ENCODE measurements at regions not wholly inside any gene's neighbourhood (a gene's known extent, or its start where the extent isn't known, plus 50 kb on each side); places are given as distances from the start of the nearest gene placed in this dataset.
"Not testable (repeated sequence)": the region's sequence is repeated elsewhere in the genome, so short reads cannot be mapped to it uniquely, and the experiment has no call there.

DNA sequence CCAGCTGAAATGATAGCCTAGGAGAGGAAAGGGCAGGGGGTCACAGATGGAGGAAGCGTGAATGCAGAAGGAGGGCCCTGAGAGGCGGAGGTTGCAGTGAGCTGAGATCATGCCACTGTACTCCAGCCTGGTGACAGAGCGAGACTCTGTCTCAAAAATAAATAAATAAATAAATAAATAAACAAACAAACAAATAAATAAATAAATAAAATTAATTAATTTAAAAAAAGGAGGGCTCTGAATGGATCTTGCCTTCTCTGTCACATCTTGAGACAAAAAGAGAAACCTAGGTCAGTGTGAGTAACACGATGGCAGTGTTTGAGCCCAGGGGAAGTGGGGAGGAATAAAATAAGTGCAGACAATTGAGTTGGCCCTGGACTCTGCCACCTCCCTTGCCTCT lies 182.3 kb upstream of the DAAM1 start:
- DNase-seq (ENCODE audit: low read depth) = not testable (repeated sequence)

DNA sequence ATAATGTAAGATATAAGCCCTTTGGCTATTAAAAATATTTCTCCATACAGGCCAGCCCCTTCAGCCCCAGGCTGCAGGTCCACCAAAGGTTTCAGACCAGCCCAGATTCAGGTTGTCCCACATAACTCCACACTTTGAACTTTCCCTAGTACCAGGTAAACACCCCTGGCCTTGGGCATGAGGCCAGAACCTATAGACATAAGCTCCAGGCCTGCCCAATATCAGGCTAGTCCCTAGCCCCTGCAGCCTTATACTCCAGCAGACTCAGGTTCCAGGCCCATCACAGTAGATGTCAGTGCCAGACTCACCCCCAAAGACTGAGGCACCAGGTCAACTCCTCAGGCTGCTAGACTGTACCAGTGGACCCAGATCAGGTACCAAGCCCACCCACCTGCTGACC lies 178.5 kb upstream of the DAAM1 start:
- DNase-seq (ENCODE audit: low read depth) = no peak

DNA sequence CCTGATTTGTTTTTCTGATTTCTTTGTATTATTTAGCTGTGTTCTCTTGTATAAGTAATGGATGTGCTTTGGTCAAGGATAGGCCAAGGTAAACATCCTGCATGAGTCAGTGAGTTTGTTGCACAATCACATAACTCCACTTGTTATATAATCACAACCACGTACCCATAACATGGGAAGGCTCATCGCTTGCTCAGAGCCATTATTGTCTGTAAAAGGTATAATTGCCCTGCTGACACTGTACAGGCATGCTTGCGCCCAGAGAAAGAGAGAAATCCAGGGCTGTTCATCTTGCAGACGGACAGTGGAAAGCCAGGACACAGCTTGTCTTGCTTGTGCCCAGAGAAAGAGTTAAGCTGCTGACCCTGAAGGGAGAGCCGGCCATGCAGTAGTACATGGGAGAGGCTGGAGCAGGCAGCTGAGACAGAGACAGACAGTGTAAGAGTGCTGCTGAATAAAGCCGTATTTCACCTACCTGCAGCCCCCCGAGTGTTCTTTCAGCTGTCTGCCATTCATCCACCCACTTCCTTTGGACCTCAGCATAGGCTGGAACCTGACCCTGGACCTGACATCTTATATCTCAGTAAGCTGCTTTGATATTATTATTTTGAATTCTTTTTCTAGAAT lies 174.7 kb upstream of the DAAM1 start:
- DNase-seq (ENCODE audit: low read depth) = peak; percentile 58

DNA sequence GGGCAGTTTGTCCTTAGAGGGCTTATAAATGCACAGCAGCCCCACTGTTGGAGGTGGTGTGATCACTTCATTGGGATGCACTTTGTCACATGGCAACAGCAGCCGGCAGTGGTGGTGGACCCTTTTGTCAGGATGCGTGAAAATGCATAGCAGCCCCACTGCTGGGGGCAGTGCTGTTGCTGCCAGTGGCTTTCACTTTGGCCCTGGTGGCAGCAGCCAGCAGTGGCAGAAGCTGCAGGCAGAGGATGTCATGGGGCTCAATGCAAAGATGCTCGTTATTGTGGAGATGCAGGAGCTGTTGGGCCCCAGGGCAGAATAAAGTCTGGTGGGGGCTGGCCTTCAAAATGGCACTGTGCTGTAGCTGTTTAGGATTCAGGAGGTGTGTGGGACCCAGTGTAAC lies 173.0 kb upstream of the DAAM1 start:
- no peak for DNase-seq (ENCODE audit: low read depth)

DNA sequence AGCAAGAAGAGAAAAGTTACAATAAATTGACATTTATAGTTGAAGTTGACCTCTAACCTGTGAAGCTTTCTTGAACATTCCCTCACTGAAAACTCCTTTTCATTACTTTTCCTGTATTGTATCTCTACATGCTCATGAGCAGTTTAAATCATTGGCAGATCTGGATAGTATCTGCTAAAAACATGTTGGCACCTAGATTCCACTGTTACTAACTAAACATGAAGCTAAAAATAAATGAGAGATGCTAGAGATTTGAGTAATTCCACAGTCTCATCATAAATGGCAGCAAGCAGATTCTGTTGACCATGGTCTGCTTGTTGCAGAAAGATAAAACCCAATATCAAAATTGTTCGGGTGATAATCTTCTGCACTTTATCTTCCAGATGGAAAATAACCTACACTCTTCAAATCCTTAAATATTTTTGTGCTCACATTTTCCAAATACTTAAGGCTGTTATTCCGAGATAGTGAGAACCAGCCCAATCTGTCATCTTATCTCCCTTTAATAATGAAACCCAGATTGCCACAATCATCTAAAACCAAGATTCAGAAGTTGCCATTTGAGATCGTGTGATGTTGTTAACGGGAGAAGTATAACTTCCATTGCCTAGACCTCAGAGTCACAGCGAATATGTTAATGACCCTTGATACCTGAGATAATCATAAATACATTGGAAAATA lies 171.0 kb upstream of the DAAM1 start:
- DNase-seq (ENCODE audit: low read depth) = peak; percentile 56

DNA sequence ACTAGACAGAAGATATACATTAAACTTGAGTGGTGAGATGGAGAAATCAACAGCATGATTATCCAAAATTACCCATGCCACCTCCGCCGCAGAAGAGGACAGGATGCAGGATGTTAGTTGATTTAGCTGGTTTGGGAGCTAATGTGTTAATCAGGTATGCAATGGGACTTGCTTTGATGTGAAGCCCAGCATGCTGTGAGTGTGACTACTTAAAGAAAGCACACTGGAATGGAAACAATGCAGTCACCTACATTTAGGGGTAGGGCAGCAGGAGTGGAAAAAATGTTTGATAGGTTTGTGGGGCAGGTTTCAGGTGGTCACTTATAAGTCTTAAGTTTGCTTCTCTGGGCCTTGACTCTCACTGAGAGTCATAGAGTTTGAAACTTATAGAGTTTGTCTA lies 170.0 kb upstream of the DAAM1 start:
- no peak for DNase-seq (ENCODE audit: low read depth)

DNA sequence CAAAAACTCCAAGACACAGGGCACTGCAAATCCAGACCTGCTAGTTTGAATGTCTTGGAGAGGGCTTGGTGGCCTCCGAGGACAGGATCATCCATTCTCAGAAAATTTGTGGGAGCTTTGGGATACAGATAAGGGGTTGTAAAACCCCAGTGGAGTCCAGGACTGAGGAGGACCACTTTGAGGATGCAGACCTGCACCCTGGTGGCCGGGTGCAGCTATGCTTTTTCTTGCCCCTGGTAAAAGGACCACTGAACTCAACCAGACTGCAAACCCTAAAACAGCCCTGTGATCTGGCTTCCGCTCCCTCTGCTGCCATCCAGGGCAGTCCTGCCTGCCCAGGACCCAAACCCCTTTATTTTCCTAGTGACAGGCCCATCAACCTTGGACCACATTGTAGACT lies 169.5 kb upstream of the DAAM1 start:
- peak; percentile 5 for DNase-seq (ENCODE audit: low read depth)

DNA sequence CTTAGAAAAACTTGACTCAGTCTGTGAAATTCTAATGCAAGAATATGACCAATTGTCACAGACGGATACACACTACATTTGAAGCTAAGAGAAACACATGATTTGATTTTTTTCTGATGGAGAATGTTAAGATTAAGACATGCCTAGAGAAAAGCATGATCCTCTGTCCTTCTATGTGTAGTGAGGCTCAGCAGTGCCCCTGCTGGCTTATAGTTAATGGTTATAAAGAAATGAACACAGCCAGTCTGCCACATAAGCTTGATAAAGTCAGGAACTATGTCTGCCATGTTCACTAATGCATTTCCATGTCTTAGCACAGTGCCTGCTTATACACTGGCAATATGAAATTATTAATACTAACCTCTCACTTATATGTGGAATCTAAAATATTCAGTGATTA lies 168.1 kb upstream of the DAAM1 start:
- DNase-seq (ENCODE audit: low read depth) = peak; percentile 45

DNA sequence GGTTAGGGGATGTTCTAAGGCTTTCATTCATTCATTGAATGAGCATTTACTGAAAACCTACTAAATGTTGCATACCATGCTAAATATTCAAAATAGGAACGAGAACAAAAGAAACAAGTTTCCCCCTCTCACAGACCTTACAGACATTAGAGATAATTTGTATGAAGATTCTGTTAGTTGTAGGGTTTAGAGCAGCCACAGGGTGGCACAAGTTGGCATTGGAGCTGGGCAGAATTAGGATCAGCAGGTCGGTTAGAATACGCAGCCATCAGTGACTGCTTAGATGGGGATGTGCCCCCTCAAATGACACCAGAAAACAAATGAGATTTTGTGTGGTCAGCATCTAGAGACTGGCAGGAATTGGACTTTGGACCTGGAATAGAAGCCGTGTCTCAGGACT lies 166.3 kb upstream of the DAAM1 start:
- peak; percentile 5 for DNase-seq (ENCODE audit: low read depth)

DNA sequence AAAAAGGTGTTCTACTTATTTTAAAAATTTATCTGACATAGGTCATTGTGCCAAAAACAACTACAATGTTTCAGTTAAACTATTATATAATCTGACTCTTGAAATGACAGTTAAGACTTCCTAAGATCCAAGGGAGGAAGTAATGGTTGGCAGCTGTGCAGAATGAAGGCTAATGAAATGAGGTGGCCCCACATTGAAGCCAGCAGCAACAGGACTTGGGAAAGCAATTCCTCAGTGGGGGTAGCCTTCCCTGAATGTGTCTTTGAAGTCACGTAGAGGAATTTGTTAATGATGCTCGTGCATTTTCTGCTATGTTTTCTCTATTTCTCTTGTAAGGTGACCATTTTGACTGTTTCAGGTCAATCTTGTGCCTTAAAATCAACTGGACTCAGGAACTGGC lies 162.4 kb upstream of the DAAM1 start:
- DNase-seq (ENCODE audit: low read depth) = no peak

DNA sequence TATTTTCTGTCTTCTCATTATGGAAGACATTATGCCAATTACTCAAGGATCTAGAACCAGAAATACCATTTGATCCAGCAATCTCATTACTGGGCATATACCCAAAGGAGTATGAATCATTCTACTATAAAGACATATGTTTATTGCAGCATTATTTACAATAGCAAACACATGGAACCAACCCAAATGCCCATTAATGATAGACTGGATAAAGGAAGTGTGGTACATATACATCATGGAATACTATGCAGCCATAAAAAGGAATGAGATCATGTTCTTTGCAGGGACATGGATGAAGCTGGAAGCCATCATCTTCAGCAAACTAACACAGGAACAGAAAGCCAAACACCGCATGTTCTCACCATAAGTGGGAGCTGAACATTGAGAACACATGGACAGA lies 161.8 kb upstream of the DAAM1 start:
- not testable (repeated sequence) for DNase-seq (ENCODE audit: low read depth)

DNA sequence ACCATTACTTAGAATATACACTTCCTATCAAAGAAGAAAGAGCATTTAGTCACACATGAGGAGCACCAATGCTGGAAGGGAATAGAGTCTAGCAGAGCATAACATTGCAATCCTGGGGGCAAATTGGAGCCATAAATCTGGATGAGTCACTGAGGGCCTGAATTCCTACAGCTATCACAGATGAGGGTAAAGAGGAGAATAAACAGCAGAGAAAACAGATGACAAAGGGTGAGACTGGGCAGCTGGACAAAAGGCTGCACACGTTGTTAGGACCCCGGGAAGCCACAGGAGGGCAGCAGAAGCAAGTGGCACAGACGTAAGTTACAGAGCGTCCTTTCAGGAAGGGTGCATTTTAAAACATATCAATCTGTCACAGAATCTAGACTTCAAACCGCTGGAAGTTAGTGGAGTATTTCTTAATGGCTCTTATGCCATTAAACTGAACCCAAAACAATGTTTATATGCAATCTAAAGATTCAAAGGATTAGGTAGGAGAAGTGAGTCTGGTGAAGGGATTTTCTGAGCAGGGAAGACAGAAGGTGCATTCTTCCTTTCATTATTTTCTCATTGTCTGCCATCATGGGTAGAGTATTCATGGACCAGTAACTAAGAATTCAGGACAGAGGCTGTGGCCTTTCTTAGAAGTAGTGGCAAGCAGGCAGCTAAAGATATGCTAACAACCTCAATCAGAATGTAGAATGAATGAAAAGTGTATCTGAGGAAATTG lies 159.8 kb upstream of the DAAM1 start:
- DNase-seq (ENCODE audit: low read depth) = peak; percentile 95

DNA sequence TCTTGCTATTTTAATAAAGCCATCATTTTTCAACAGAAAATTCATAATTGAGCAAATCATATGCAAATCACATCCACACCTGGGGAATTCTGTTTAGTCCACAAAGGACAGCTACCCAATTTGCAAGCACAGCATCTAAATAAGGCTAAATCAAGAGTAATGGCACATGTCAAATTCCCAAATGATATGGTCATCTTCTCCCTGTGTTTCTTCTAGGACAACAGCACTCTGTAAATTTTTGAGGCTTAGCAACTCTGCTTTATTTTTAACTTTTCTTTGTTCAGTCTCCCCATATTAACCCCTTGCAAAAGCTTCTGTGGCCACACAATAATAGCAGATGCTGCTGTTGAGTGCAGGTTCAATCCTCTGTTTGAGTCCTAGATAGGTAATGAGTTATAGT lies 155.6 kb upstream of the DAAM1 start:
- DNase-seq (ENCODE audit: low read depth) = no peak

DNA sequence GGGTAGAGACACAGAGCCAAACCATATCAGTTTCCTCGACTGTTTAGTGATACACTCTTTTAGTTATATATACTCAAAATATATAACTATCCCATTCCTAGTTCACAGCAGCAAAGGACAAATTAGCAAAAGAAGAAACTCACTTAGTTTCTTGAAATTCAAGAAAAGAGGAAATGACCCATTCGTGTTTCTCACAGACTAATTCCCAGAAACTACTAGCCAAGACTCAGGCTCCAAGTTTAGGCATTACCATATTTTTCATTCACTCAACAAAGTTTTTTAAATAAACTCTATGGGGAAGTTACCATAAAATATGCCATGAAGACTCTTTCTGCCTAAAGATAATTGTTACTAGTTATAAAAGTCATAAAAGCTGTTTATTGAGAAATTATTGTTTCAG lies 152.3 kb upstream of the DAAM1 start:
- no peak for DNase-seq (ENCODE audit: low read depth)

DNA sequence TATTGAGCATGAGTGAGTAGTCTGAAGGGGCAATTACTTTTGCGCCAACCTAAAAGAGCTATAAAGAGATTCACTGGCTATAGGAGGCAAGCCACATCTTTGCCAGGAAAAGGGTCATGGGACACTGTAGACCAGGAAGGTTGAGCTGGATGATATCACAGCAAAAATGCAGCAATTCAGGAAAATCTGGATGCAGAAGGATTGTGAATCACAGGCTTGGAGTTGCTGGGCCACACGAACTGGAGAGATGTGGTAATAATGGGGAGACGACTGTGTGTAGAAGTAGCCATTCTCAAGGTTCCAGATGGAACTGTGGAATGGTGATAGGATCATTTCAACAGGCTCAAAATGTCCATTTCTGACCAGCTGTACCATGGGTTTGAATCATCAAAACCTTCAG lies 151.4 kb upstream of the DAAM1 start:
- DNase-seq (ENCODE audit: low read depth) = peak; percentile 23

DNA sequence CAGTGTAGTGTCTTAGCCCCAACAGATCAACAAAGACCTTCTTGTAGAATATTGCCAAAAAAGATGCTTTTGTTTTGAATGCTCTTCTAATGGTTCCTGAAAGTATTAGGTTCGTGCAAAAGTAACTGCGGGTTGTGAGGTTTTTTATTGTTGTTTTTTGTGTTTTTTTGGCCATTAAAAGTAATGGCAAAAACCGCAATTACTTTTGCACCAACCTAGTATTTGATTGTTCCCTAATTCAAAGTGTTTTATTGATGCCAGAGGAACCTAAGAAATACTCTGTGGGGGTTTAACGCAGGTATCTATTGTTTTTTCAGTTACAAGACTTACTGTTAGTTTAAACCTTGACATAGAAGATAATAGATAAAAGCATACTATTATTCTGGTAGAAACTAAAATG lies 150.8 kb upstream of the DAAM1 start:
- no peak for DNase-seq (ENCODE audit: low read depth)

DNA sequence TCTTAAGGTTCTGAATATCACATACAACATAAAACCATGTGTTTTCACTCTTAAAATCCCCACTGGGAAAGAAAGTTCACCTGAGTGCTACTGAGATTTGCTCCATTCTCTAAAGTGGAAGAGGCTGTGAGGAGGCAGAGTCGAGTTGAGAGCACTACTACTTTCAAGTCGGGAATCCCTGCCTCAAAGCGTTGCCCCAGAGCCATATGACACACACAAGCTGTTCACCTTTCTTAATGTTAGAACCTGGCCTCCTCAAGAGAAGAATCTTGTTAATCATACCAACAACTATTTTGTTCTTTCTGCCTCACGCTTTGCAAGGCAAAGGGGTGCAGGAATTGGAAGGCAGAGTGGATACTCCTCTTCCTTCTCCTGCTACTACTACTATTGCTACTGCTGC lies 149.7 kb upstream of the DAAM1 start:
- no peak for DNase-seq (ENCODE audit: low read depth)

DNA sequence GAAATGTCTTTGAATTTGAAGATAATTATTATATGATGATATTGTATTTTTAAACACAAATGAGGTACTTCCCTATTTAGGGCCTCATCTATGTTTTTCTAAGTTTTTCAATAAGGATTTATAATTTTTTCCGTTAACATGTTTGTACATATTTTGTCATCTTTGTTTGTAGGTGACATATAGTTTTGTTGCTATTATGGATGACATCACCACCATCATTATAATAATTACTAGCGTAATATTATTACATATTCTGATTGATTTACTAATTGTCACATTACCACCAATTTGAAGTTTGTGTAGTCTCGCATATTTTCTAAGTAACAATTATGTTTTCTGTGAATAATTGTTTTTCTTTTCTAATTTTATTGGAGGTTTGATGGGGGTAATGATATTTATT lies 147.2 kb upstream of the DAAM1 start:
- DNase-seq (ENCODE audit: low read depth) = no peak

DNA sequence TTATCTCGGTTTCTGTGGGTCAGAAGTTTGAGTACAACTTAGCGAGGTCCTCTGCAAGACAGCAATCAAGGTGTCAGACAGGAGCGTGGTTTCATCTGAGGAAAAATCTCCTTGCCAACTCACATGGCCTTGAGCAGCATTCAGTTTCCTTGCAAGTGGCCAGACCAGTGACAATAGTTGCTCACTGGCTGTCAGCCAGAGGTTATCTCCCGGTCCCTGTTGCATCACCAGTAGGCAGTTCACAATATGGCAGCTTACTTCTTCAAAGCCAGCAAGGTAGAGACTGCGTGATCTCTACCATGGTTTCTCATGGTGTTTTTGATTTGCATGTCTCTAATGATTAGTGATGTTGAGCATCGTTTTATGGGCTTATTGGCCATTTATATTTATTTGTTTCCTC lies 143.8 kb upstream of the DAAM1 start:
- DNase-seq (ENCODE audit: low read depth) = no peak

DNA sequence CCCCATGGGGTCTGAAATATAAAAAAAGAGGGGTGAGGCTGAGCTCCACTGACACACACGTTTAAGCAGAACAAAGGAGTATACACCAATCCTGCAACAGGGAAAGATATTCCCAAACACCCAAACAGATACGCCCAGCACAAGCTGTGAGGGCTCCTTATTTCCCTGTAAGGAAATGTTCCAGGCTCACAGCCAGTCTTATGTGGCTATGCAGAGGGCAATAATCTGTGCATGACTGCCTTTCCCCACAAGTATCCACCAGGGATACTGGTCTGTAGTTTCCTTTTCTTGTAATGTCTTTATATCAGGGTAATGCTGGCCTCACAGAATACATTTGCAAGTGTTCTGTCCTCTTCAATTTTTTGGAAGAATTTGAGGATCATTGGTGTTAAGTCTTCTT lies 141.7 kb upstream of the DAAM1 start:
- DNase-seq (ENCODE audit: low read depth) = no peak

DNA sequence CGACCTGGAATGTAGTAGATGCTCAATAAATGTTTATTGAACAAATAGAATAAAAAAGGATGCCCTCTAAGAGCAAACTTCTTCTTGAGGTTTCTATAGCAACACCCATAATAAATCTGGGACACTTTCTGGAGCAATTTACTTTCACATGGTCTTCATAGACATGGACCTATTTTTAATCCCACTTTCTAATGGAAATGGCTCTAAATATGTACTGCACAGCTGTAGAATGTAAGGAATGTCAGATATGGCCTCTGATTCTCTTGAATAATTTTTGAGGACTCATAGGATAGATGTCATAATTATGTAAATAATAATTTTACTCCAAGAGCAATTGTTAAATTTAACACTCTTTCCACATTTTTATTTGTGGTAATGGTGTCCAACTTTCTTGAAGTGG lies 133.5 kb upstream of the DAAM1 start:
- DNase-seq (ENCODE audit: low read depth) = no peak

DNA sequence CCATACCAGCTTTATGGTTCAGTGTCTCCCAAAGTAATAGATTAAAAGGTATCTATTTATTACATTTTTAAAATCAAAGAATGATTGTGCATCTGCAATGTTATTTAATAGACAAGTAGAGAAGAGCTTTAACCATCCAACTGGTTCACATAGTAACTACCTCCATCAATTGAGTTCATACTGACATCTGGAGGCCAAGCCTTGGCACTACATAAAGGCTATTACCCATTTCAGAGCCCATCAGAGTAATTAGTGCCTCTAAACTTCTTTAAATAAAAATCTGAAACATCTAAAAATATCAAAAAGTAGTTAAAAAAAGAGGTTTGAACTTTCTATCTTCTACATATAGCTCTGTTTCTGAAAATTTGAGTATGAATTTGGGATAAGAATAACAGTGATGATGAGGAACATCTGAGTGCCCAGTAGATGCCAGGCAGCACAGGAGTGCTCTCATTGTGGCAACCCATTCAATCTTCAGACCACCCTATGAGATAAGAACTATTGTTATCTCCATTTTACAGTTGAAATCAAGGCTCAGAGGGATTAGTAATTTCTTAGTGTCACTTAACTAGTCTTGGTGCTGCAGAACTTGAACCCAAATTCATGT lies 132.9 kb upstream of the DAAM1 start:
- DNase-seq (ENCODE audit: low read depth) = peak; percentile 57

DNA sequence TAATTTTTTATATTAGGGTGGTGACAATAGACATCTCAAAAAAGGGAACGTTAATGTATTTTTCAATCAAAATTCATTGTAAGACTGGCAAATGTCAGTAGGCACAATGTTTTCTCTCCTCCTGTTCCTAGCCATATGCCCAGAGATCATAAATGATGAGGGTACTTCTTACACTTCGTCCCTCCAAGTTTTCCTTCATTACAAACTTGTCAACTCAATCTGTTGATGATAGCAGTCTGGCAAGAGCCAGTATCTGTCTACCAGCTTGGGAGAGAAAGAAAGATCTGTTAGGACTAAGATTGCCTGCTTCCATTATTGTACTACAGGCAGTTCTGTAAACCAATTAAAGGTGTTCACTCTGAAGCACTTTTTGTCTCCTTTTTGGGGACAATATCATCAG lies 130.9 kb upstream of the DAAM1 start:
- DNase-seq (ENCODE audit: low read depth) = no peak
